IPS-NIHi11 (cell line): ENCODE measurements at regions not wholly inside any gene's neighbourhood (a gene's known extent, or its start where the extent isn't known, plus 50 kb on each side); places are given as distances from the start of the nearest gene placed in this dataset.

ENCODE experiments used
- DNase-seq: peaks from one replicate; pipeline ENCODE4 v3.0.0; 2012; ENCODE audit warnings: mixed read lengths, low spot score

GRCh38 chr11:30740091-30740490 is 153.9 kb upstream of the MPPED2 start:
- no peak for DNase-seq

GRCh38 chr11:30735946-30736345 is 149.8 kb upstream of the MPPED2 start:
- no peak for DNase-seq

GRCh38 chr11:30733748-30734147 is 147.6 kb upstream of the MPPED2 start:
- DNase-seq, result no peak

- DNase-seq, result no peak
Observed at GRCh38 chr11:30730011-30730410, 143.9 kb upstream of the MPPED2 start.

- DNase-seq, result no peak
Observed at GRCh38 chr11:30729187-30729713, 143.1 kb upstream of the MPPED2 start.

- no peak for DNase-seq
Observed at GRCh38 chr11:30725645-30726195, 139.6 kb upstream of the MPPED2 start.

GRCh38 chr11:30724274-30724673 is 138.1 kb upstream of the MPPED2 start:
- DNase-seq, result no peak

- no peak for DNase-seq
Observed at GRCh38 chr11:30719371-30719770, 133.2 kb upstream of the MPPED2 start.

- no peak for DNase-seq
Observed at GRCh38 chr11:30717641-30718040, 131.5 kb upstream of the MPPED2 start.

- no peak for DNase-seq
Observed at GRCh38 chr11:30717009-30717408, 130.9 kb upstream of the MPPED2 start.

GRCh38 chr11:30712749-30713148 is 126.6 kb upstream of the MPPED2 start:
- no peak for DNase-seq

- DNase-seq, result no peak
Observed at GRCh38 chr11:30710221-30710620, 124.1 kb upstream of the MPPED2 start.

- DNase-seq, result no peak
Observed at GRCh38 chr11:30707110-30707509, 121.0 kb upstream of the MPPED2 start.

GRCh38 chr11:30705913-30706675 is 119.9 kb upstream of the MPPED2 start:
- DNase-seq, result no peak

- DNase-seq, result no peak
Observed at GRCh38 chr11:30698425-30698824, 112.3 kb upstream of the MPPED2 start.

- DNase-seq, result no peak
Observed at GRCh38 chr11:30697032-30697431, 110.9 kb upstream of the MPPED2 start.

GRCh38 chr11:30684772-30685171 is 98.6 kb upstream of the MPPED2 start:
- no peak for DNase-seq

- DNase-seq, result no peak
Observed at GRCh38 chr11:30683176-30683575, 97.0 kb upstream of the MPPED2 start.

GRCh38 chr11:30666817-30667216 is 80.7 kb upstream of the MPPED2 start:
- no peak for DNase-seq

- DNase-seq, result no peak
Observed at GRCh38 chr11:30665067-30665466, 78.9 kb upstream of the MPPED2 start.

- no peak for DNase-seq
Observed at GRCh38 chr11:30653606-30654005, 67.5 kb upstream of the MPPED2 start.

- no peak for DNase-seq
Observed at GRCh38 chr11:30652801-30653200, 66.6 kb upstream of the MPPED2 start.

- no peak for DNase-seq
Observed at GRCh38 chr11:30650266-30650665, 64.1 kb upstream of the MPPED2 start.
